HG03342 (cell line): ENCODE measurements at regions not wholly inside any gene's neighbourhood (a gene's known extent, or its start where the extent isn't known, plus 50 kb on each side); places are given as distances from the start of the nearest gene placed in this dataset.

Experiments used
- ATAC-seq: cut with Tn5 transposase; IDR thresholded peaks from one replicate; pipeline ENCODE4 v1.9.1; 2021; ENCODE audit warnings: mild to moderate bottlenecking, moderate library complexity; ENCODE audit not compliant: unreplicated experiment

GRCh38 chr3:5523125-5523524, 335.6 kb downstream of the EDEM1 start:
- no peak for ATAC-seq

DNA sequence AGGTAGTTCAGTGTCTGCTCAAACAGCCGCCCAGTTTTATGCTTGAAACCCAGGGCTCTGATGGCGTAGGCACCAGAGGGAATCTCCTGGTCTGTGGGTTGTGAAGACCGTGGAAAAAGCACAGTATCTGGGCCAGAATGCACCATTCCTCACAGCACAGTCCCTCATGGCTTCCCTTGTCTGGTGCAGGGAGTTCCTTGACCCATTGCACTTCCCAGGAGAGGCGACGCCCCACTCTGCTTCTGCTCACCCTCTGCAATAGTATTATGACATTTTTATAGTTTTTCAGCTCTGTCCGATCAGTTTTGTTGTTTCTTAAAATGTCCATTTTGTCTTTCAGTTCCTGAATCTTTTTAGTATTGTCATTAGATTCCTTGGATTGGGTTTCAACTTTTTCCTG, 343.5 kb downstream of the EDEM1 start:
- no peak for ATAC-seq

DNA sequence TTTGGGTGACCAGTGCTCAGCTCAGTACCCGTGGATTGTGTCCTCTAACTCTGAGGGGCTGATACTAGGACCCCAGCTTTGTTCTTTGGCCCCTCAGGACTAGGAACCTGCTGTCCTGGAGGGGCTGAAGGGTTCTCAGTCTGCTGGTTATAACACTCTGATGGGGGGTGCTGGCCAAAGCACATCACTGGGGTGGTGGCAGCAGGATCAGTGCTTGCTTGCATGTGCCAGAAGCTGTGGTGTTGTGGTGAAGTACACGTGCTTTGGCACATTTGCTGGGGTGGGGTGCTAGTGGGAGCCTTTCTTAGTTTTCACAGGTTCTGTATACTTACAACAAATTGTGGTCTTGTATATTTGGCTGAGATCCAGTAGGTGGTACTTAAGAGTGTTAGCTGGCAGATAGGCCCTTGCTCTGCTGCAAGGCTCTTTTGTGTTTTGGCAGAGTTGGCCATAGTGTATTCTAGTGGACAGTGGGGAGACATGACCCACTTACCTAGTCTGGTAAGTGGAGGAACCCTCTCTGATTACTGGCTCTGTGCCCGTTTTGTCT, 344.3 kb downstream of the EDEM1 start:
- no peak for ATAC-seq

- ATAC-seq, result no peak
These were observed 353.0 kb downstream of the EDEM1 start for GRCh38 chr3:5540532-5540931.

- ATAC-seq, result no peak
These were observed 355.0 kb downstream of the EDEM1 start for GRCh38 chr3:5542472-5542871.

DNA sequence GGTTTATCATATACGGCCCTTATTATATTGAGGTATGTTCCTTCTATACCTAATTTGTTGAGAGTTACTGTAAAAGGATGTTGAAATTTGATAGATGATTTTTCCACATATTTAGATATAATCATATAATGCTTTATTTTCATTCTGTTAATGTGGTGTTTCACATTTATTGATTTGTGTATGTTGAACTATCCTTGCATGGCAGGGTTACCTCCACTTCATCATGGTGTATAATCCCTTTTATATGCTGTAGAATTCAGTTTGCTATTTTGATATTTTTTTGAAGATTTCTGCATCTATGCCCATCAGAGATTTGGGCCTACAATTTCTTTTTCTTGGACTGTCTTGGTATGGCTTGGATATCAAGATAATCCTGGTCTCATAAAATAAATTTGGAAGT, 355.5 kb downstream of the EDEM1 start:
- no peak for ATAC-seq

DNA sequence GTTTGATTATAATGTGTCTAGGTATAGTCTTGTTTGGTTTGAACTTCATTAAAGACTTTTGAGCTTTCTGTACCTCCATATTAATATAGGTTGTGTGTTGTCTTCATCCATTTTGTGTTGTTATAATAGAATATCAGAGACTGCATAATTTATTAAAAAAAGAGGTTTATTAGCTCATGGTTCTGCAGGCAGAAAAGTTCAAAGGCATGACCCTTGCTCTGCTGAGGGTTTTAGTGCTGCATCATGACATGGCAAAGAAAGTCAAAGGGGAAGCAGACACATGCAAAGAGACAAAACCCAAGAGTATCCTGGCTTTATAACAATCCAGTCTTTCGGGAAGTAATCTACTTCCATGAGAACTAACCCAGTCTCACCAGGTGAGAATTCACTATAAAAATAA, 358.2 kb downstream of the EDEM1 start:
- no peak for ATAC-seq

DNA sequence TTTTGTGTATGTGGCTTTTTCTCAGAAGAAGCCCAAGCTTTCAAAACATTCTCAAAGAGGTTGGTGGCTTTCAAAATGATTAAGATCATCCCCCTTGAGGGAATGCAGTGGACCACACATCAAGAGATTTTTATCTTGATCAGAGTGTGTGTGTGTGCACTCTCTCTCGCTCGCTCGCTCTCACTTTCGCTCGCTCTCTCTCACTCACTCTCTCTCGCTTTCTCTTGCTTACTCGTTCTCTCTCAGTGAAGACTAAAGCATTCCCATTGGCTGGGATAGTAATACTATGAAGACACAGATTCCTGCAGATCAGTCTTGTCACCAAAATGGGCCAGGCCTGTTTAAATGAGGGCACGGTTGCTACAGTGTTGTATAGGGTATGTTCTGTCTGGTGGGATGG, 365.7 kb downstream of the EDEM1 start:
- no peak for ATAC-seq

- ATAC-seq, result no peak
These were observed 366.8 kb downstream of the EDEM1 start for GRCh38 chr3:5554245-5554747.

- ATAC-seq, result no peak
These were observed 372.7 kb downstream of the EDEM1 start for GRCh38 chr3:5560199-5560598.

DNA sequence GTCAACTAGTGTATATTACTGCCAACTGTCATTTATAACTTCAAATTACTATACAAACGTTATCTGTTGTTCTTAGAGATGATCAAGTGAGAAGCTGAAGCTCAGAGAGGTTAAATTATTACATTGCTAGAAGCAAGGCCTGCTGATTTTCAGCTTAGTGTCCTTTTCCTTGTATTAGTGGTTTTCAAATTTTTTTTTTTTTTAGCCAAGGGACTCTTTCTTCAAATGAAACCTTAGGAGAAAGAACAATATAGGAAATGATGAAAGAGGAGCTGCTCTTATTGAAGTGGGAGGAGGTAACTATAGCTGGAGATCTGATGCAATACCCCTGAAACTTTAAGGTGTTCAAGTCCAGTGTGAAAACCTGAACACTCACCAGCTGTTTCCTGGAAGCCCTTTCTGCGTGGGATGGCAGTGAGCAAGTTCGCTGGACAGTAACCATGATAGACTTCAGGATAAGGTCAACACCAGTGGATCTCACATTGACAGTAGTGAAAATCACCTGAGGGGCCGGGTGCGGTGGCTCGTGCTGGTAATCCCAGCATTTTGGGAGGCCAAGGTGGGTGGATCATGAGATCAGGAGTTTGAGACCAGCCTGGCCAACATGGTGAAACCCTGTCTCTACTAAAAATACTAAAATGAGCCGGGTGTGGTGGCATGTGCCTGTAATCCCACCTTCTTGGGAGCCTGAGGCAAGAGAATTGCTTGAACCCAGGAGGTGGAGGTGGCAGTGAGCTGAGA, 376.2 kb downstream of the EDEM1 start:
- ATAC-seq, result no peak

- no peak for ATAC-seq
These were observed 376.8 kb downstream of the EDEM1 start for GRCh38 chr3:5564278-5564666.

DNA sequence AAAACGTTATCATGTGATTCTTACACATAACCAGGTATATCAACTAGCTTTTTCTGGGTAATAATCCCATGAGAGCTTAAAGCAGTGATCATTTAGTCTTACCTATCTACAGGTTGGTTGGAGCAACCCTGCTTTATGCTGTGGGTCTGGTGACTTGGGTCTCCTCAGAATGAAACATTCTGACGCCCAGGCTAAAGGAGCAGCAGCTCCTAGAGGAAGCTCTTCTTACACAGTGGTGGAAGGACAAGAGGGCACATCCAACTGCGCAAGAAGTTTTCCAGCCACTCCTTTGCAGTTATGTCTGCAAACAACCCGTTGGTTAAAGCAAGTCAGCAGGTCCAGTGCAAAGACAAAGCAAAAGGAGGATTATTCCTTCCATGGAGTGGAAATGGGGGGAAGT, 377.5 kb downstream of the EDEM1 start:
- ATAC-seq, result no peak

DNA sequence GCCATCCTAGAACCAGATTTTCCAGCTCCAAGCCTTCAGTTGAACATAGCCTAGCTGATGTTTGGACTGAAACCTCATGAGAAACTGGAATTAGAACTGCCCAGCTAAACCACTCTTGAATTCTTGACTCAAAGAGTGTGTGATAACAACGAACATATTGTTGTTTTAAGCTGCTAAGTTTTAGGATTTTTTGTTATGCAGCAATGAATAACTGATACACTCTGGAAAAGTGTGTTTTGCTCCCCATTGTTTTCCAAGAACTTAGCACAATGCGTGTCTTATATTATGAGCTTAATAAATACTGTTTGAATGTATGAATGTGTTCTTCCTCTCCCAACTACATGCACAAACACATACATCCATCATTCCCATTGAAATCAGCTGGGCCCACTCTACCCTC, 379.6 kb downstream of the EDEM1 start:
- ATAC-seq, result no peak

GRCh38 chr3:5568451-5568850, 380.9 kb downstream of the EDEM1 start:
- no peak for ATAC-seq

DNA sequence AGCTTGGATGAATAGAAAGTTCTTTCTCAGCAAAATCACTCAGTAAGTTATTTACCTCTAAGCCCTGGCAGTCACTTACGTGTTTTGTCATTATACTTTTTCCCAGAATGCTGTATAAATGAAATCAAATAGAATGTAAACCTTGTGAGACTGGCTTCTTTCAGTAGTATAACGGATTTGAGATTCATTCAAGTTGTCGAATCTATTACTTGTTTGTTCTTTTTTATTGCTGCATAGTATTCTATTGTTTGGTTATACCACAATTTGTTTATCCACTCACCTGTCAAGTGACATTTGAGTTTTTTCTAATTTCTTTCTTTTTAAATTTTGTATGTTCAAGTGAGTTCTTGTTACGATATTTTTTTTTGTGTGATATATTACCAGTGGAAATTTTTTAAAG, 381.6 kb downstream of the EDEM1 start:
- ATAC-seq, result no peak

- no peak for ATAC-seq
These were observed 384.7 kb downstream of the EDEM1 start for GRCh38 chr3:5572168-5572567.

- ATAC-seq, result no peak
These were observed 388.9 kb downstream of the EDEM1 start for GRCh38 chr3:5576277-5577011.

DNA sequence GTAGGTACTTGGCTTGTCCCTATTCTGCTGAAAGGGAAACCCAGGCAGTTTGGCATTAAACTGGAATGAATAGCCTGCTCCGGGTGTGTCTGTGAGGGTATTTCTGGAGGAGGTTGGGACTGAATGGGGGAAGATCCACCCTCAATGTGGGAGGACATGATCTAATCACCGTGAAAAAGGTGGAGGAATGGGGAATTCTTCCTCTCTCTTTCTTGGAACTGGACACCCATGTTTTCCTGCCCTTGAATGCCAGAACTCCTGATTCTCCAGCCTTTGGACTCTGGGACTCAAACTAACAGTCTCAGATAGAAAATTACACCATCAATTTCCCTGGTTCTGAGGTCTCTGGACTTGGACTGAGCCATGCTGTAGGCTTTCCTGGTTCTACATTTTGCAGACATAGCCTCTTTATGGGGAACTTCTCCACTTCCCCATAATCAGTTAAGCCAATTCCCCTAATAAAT, 391.7 kb downstream of the EDEM1 start:
- no peak for ATAC-seq

DNA sequence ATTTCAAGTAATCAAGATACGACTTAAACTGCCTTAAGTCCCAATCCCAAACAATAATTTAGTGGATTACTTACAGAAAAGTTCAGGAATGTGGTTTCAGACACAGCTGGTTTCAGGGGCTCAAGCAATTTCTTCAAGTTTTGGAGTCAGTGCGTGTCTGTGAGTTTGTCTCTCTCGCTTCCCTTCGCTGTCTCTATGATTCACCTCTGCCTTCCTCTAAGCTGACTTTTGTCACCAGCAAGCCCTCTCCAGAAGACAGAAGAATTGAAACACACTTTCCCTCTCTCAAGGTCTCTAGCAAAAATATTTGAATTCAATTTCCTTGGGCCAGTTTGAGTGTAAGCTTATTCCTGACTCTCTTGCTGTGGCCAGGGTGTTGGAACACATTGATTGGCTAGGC, 392.4 kb downstream of the EDEM1 start:
- ATAC-seq, result no peak

DNA sequence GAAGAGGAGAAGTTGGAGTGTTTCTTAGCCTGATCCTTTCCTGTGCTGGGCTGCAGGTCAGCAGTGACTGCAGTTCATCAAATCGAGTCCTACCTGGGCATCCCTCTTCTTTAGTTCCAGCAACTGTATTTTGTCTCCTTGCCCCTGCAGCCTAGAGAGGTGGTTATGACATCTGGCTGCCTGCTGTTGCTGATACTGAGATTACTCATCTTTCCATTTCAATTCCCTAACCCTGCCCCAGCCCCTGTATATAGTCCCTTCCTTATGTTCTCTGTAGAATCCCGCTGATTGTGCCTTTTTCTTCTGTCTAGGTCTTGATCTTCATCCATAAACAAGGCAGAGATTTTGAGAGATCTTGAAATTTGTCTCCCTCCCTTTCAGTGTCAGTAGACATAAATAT, 393.3 kb downstream of the EDEM1 start:
- ATAC-seq, result no peak

DNA sequence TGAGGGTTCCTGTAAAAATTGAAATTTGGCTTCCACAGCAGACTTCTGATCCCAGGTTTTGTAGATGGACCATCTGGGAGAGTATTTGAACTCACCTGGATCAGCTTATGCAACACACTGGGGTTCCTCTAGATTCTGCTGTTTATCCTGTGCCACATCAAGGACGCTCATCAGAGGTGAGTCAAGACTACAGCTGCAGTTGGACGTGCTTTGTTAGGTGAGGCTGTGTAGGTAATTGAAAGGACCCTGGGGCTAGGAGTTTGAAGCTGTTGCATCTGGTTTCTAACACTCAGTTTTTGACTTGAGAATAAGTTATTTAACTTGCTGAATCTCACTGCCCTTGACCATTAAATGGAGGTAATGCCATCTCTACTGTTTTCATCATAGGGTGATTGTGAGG, 394.2 kb downstream of the EDEM1 start:
- no peak for ATAC-seq
